Activated CD8-positive, alpha-beta T cell treated with anti-CD3 and anti-CD28 coated beads, Interleukin-2, amount 10 ng/mL, durations not matched to agents 7 days and 5 days (primary cell): ENCODE measurements at regions not wholly inside any gene's neighbourhood (a gene's known extent, or its start where the extent isn't known, plus 50 kb on each side); places are given as distances from the start of the nearest gene placed in this dataset.

Experiments
- ATAC-seq: fragments of 150-1000 bp; cut with Tn5 transposase; one replicate; pipeline ENCODE4 v1.10.0; 2021; ENCODE audit warnings: moderate library complexity
- CTCF ChIA-PET: fragments of 350-600 bp; sonication (Branson Sonifier 250); formaldehyde crosslinking; loops from one replicate; lab custom pipeline; 2021; ENCODE audit warnings: antibody characterized with exemption; lab: Charles Lee
- POLR2A ChIA-PET: fragments of 350-600 bp; sonication (Branson Sonifier 250); formaldehyde crosslinking; loops from one replicate; lab custom pipeline; 2021; ENCODE audit warnings: antibody characterized with exemption; lab: Charles Lee
- DNase-seq: peaks from one replicate; pipeline ENCODE4 v3.0.0-alpha.2; 2020
- H3K27ac Mint-ChIP-seq: one replicate; pipeline ENCODE4 v1.8.0; 2021; ENCODE audit warnings: mild to moderate bottlenecking, mixed read lengths
- H3K27me3 Mint-ChIP-seq: one replicate; pipeline ENCODE4 v1.8.0; 2021; ENCODE audit warnings: low read depth, mixed read lengths
- H3K36me3 Mint-ChIP-seq: one replicate; pipeline ENCODE4 v1.8.0; 2021; ENCODE audit warnings: low read depth, mixed read lengths
- H3K4me1 Mint-ChIP-seq: one replicate; pipeline ENCODE4 v1.8.0; 2021; ENCODE audit warnings: low read depth, mixed read lengths
- H3K4me3 Mint-ChIP-seq: one replicate; pipeline ENCODE4 v1.8.0; 2021; ENCODE audit warnings: mild to moderate bottlenecking, mixed read lengths
- H3K9me3 Mint-ChIP-seq: one replicate; pipeline ENCODE4 v1.8.0; 2022; ENCODE audit warnings: mixed read lengths; ENCODE audit not compliant: insufficient read depth

DNA sequence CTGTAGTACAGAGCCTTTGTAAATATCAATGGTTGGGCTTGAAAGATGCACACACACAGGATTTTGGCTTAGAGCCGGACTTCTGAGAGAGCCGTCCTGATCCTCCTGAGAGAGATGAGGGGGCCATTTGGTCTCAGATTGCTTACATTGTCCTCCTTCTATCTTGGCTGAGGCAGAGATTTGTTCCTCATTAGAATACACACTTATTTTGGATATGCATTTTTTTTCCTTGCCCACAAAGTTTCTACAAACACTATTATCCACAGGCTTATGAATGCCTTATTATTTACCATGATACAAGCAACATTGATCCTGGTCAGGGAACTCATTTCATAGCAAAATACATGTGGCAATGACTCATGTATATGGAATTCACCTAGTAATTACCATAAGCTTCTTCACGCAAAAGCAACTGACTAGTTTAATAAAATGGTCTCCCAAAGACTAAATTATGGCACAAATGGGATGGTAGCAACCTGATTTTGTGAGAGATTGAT is 175.3 kb downstream of the MDFIC start:
- Mint-ChIP-seq H3K9me3 (no peaks in the 10 kb centered on the region), H3K4me3 (no peak overlapping the region), H3K36me3 (no peaks in the 10 kb centered on the region), H3K27ac (no peak overlapping the region), H3K4me1 (peaks cover 2% of the 10 kb centered on the region), H3K27me3 (peaks cover 4% of the 10 kb centered on the region)
- CTCF ChIA-PET = no interaction called here
- ATAC-seq (no peak), DNase-seq (no peak)
- POLR2A ChIA-PET = no interaction called here

DNA sequence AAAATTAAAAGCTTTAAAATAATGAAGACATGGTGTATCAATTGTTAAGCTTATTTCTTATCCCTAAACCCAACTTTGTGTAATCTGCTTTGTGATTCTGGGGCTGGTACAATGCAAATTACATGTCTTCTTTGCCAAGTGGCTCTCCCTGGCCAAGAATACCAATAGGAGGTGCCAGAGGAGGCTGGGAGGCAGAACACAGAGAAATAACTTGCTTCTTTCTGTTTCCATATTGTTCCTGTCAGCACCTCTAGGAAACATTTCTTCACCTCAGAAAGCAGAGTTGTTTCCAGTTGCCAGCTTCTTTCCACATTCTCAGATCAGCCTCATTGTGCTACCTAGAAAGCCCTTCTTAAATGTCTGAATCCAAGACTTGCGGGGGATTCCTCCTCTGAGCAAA is 174.4 kb downstream of the MDFIC start:
- no peak for ATAC-seq

GRCh38 chr7:115094163-115094562 is 172.3 kb downstream of the MDFIC start:
- DNase-seq = no peak
- ChIA-PET POLR2A (no interaction called here), CTCF (no interaction called here)
- Mint-ChIP-seq H3K27me3 (peaks cover 4% of the 10 kb centered on the region), H3K4me3 (no peak overlapping the region), H3K36me3 (no peaks in the 10 kb centered on the region), H3K4me1 (peaks cover 2% of the 10 kb centered on the region), H3K27ac (no peak overlapping the region), H3K9me3 (no peaks in the 10 kb centered on the region)
- no peak for ATAC-seq

More for the DNA sequence above, 174.4 kb downstream of the MDFIC start:
- DNase-seq = no peak
- Mint-ChIP-seq H3K4me1 (peaks cover 2% of the 10 kb centered on the region), H3K36me3 (no peaks in the 10 kb centered on the region), H3K27ac (no peak overlapping the region), H3K27me3 (peaks cover 4% of the 10 kb centered on the region), H3K4me3 (no peak overlapping the region), H3K9me3 (no peaks in the 10 kb centered on the region)
- CTCF ChIA-PET = no interaction called here
- POLR2A ChIA-PET = no interaction called here

DNA sequence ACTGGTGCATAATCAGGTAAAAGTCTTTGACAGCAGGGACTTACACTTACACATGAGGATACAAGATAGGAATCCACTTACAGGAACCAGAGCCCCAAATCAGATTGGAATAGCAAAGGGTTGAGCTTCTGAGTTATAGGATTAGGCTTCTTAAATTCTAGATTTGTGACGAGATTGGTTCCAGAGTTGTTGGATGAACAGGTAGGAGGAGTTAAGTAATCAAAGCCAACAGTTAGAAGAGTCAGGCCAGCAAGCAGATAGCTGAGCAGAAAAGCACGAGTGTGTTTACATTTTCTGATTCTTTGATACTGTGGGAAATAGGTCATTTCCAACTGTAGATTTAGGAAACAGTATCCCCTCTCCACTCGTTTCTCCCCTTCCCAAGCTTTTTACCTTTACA is 167.0 kb downstream of the MDFIC start:
- H3K4me3 Mint-ChIP-seq = no peak overlapping the region
- DNase-seq = no peak
- ATAC-seq = no peak
- H3K27me3 Mint-ChIP-seq = peaks cover 3% of the 10 kb centered on the region
- POLR2A ChIA-PET = no interaction called here
- H3K9me3 Mint-ChIP-seq = no peaks in the 10 kb centered on the region
- no peaks in the 10 kb centered on the region for H3K4me1 Mint-ChIP-seq
- H3K27ac Mint-ChIP-seq = no peak overlapping the region
- CTCF ChIA-PET = no interaction called here
- no peaks in the 10 kb centered on the region for H3K36me3 Mint-ChIP-seq

GRCh38 chr7:115087437-115087836 is 165.5 kb downstream of the MDFIC start:
- POLR2A ChIA-PET = interaction anchor here (0.9 kb wide), 1 partner anchor 19 kb away, joined by 6 read pairs; no protein-coding TSS in a partner anchor
- CTCF ChIA-PET = interaction anchor here (0.7 kb wide), 1 partner anchor 29 kb away, joined by 3 read pairs; no protein-coding TSS in a partner anchor
- H3K27ac Mint-ChIP-seq = no peak overlapping the region

GRCh38 chr7:115086146-115086841 is 164.4 kb downstream of the MDFIC start:
- ATAC-seq = no peak
- CTCF ChIA-PET = no interaction called here

More at GRCh38 chr7:115087437-115087836, 165.5 kb downstream of the MDFIC start:
- Mint-ChIP-seq H3K36me3 (no peaks in the 10 kb centered on the region), H3K4me3 (no peak overlapping the region), H3K9me3 (no peaks in the 10 kb centered on the region), H3K27me3 (peaks cover 3% of the 10 kb centered on the region), H3K4me1 (no peaks in the 10 kb centered on the region)
- ATAC-seq = no peak
- no peak for DNase-seq

GRCh38 chr7:115085421-115085820 is 163.5 kb downstream of the MDFIC start:
- ATAC-seq (no peak), DNase-seq (no peak)
- POLR2A ChIA-PET = no interaction called here
- peaks cover 3% of the 10 kb centered on the region for H3K27me3 Mint-ChIP-seq
- no peak overlapping the region for H3K4me3 Mint-ChIP-seq
- CTCF ChIA-PET = no interaction called here
- H3K4me1 Mint-ChIP-seq = no peaks in the 10 kb centered on the region
- H3K9me3 Mint-ChIP-seq = no peaks in the 10 kb centered on the region
- no peaks in the 10 kb centered on the region for H3K36me3 Mint-ChIP-seq
- no peak overlapping the region for H3K27ac Mint-ChIP-seq

More at GRCh38 chr7:115086146-115086841, 164.4 kb downstream of the MDFIC start:
- no peaks in the 10 kb centered on the region for H3K36me3 Mint-ChIP-seq
- POLR2A ChIA-PET = no interaction called here
- no peaks in the 10 kb centered on the region for H3K9me3 Mint-ChIP-seq
- DNase-seq = no peak
- no peak overlapping the region for H3K27ac Mint-ChIP-seq
- H3K4me1 Mint-ChIP-seq = no peaks in the 10 kb centered on the region
- H3K4me3 Mint-ChIP-seq = no peak overlapping the region
- peaks cover 3% of the 10 kb centered on the region for H3K27me3 Mint-ChIP-seq

- ATAC-seq = no peak
- DNase-seq = no peak
- Mint-ChIP-seq H3K4me3 (no peak overlapping the region), H3K9me3 (no peaks in the 10 kb centered on the region), H3K27me3 (peaks cover 3% of the 10 kb centered on the region), H3K36me3 (no peaks in the 10 kb centered on the region), H3K4me1 (no peaks in the 10 kb centered on the region), H3K27ac (no peak overlapping the region)
- CTCF ChIA-PET = no interaction called here
- POLR2A ChIA-PET = no interaction called here
These were observed 162.0 kb downstream of the MDFIC start for GRCh38 chr7:115083935-115084334.

- Mint-ChIP-seq H3K4me1 (no peaks in the 10 kb centered on the region), H3K27ac (no peak overlapping the region), H3K9me3 (no peaks in the 10 kb centered on the region), H3K36me3 (no peaks in the 10 kb centered on the region), H3K27me3 (peaks cover 3% of the 10 kb centered on the region), H3K4me3 (no peak overlapping the region)
- CTCF ChIA-PET = no interaction called here
- ATAC-seq (no peak), DNase-seq (no peak)
- POLR2A ChIA-PET = no interaction called here
These were observed 159.9 kb downstream of the MDFIC start for GRCh38 chr7:115081772-115082171.

GRCh38 chr7:115078851-115079250 is 157.0 kb downstream of the MDFIC start:
- ChIA-PET POLR2A (no interaction called here), CTCF (no interaction called here)
- ATAC-seq (no peak), DNase-seq (no peak)
- Mint-ChIP-seq H3K4me3 (no peak overlapping the region), H3K27ac (no peak overlapping the region), H3K36me3 (no peaks in the 10 kb centered on the region), H3K27me3 (peaks cover 3% of the 10 kb centered on the region), H3K9me3 (no peaks in the 10 kb centered on the region), H3K4me1 (no peaks in the 10 kb centered on the region)

DNA sequence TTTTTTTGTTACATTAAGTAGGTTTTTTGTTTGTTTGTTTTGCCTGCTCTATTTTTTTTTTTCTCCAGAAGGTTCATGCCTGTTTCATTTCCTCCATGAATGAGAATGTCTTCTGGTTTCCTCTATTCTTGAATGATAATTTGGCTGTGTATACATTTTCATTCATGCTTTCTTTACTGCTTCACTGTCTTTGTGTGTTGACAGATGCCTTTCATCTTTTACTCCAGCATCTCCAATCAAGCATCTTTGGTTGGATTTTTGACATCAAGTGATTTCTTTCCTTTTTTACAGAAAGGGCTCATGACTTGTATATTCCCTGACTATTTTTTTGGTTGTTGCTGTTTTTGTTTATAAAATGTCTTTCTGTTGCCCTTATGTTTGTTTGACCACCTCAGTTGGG is 156.5 kb downstream of the MDFIC start:
- no peak for DNase-seq
- CTCF ChIA-PET = no interaction called here
- Mint-ChIP-seq H3K27me3 (peaks cover 3% of the 10 kb centered on the region), H3K9me3 (no peaks in the 10 kb centered on the region), H3K4me3 (no peak overlapping the region), H3K4me1 (no peaks in the 10 kb centered on the region), H3K27ac (no peak overlapping the region), H3K36me3 (no peaks in the 10 kb centered on the region)
- POLR2A ChIA-PET = no interaction called here
- no peak for ATAC-seq

DNA sequence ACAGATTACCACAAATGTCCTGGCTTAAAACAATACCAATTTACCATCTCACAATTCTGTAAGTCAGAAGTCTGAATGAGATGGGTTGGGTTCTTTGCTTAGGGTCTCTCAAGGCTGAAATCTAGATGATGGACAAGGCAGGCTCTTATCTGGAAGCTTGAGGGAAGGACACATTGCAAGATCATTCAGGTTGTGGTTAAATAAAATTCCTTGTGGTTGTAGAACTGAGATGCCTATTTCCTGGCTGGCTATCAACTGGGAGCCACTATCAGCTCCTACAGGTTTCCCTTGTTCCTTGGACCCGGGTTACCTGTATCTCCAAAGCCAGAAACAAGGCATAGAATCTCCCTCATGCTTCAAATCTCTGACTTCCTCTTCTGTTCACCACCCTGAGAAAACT is 148.4 kb downstream of the MDFIC start:
- POLR2A ChIA-PET = no interaction called here
- no peak for ATAC-seq
- H3K27me3 Mint-ChIP-seq = no peaks in the 10 kb centered on the region

More for the DNA sequence above, 148.4 kb downstream of the MDFIC start:
- CTCF ChIA-PET = no interaction called here
- H3K36me3 Mint-ChIP-seq = no peaks in the 10 kb centered on the region
- H3K9me3 Mint-ChIP-seq = no peaks in the 10 kb centered on the region
- peaks cover 9% of the 10 kb centered on the region for H3K4me1 Mint-ChIP-seq
- no peak overlapping the region for H3K4me3 Mint-ChIP-seq
- DNase-seq = no peak
- H3K27ac Mint-ChIP-seq = no peak overlapping the region
